Inferior parietal cortex (tissue), 1 donor: ENCODE measurements at regions not wholly inside any gene's neighbourhood (a gene's known extent, or its start where the extent isn't known, plus 50 kb on each side); places are given as distances from the start of the nearest gene placed in this dataset.

Experiments
- DNase-seq: peaks from one replicate; pipeline ENCODE4 v3.0.0-alpha.2; 2016; ENCODE audit errors: extremely low spot score

DNA sequence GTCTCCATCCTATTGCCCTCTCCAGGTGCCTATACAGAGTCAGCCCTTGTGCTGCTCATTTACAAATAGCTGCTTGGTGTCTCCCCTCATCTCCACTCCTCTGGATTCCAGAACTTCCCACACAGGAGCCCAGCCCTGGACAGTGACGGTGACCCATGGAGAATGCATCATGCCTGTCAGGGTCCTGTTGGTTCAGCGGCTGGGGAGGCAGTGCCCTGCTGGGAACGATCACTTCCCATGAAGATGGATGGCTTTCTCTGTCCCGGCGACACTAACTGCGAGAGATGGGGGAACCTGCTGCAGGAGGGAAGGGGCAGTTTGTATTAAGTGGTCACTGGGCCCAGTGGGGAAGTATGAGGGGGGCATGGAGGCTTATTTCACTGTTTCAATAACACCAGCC, 395.0 kb upstream of the TBX3 start:
- DNase-seq: no peak

DNA sequence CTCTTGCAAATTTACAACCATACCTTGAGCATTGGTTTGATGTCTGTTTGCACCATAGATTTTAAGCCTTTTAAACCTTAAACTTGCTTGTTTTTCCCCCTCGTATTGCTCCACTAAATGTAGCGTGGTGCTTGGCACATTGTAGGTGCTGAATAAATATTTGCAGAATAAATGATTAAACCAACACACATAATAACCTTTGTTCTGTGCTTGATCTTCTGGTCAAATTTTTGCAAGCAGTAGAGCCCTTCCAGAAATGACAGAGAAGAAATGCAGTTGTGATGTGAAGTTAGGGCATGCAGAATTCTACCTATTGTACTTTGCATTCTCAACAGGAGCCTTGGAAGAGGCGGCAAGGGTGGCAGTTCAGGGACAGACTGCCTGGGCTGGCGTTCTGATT, 394.4 kb upstream of the TBX3 start:
- DNase-seq: no peak

DNA sequence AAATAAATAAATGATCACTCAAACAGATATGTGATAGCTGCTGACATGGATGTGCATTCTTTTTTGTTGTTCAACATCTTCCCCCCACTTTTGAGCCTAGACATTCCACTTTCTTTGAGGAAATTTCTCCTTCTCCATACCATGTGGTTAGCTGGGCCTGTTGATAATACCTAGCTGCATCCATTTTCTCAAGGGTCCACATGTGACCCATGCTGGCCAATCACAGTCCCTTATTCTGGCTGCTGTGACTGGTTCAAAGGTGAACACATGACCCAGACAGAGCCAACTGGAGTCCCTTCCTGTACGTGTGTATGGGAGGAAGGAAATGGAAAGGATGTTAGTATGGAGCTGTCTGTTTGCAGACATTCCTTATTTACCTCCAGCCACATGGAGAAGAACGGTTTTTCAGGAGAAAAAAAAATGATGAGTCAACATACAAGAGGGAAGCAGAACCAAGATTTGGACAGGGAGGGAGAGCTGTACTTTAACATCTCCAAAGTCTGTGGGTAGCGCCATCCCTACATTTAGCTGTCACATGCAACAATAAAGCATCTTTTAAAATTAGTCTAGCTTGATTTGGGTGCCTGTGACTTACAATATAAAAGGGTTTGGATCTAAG, 391.7 kb upstream of the TBX3 start:
- DNase-seq: no peak

DNA sequence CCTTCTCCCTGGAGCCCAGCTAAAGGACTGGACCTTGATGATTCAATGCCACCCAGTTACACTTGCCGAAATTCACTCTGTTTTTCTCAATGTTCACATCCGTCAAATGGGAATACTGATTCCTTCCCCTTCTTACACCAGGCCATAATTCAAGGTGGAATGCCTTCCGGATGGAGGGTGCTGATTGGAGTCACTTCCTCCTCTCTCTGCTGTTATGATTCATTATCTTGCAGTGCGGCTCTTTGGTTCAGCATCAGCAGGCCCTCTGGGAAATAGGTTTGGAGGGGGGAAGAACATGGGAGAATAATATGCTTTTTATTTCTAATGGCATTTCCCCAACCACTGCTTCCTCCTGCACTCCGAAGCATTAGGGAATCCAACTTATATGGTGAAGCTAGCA, 390.6 kb upstream of the TBX3 start:
- DNase-seq: no peak

DNA sequence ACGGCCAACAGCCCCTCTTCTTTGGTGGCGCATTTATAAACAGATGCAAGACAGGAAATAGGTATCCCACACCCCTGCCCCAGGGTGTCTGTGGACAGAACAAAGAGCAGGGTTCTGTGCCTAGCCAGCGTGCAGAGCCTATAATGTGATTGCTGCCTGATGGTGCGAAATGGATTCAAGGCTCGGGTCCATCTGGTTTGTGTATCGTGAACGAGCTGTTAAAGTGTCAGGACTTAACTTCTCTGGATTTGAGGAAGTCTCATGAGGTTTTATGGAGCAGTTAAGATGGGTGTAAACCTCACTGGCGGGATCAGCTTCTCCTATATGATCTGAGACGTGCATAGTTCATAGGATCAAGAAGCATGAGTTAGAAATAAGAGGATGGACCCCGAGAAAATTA, 388.7 kb upstream of the TBX3 start:
- DNase-seq: no peak

DNA sequence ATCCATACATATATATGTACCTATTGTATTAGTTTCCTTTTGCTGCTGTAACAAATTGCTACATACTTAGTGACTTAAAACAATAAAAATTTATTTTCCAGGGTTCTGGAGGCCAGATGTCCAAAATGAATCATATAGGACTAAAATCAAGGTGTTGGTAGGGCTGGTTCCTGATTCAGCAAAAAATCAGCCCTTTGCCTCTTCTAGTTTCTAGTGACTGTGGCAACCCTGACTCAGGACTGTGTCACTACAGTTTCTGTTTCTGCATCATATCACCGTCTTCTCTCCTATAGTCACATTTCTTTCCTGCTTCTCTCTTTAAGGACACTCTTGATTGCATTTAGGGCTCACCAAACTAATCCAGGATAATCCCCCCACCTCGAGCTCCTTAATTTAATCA, 386.3 kb upstream of the TBX3 start:
- DNase-seq: no peak

DNA sequence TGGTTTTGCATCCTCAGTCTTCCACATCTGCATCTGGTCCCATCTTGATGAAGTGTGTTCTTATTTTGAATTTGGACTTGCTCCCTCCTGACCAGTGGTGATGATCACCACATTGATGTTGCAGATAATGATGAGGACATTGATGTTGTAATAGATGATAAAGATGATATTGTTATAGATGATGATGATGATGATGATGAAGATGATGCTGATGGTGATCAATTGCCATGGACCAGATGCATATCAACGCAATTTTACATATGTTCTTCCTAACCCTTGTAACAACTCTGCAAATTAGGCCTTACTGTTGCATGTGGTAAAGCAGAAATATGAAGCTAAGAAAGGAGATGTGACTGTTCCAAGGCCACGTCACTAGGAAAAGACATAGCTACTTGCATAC, 380.3 kb upstream of the TBX3 start:
- DNase-seq: no peak

DNA sequence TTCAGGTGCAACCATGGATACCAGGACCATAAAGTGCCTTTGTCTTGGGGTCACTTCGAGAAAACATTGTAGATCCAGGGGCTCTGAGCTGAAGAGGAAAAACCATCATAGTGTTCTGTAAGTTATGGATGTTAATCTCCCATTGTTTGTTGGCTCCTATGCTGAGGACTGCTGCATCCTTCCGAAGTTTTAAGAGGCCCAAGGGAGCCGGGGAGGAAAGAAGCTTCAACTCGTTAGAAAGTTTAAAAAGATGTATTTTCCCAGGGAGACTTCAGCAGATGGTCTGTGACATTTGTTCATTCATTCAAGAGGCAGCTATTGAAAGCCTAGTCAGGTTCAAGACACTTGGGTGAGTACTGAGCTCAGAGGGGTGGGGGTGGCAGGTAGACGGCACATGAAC, 378.8 kb upstream of the TBX3 start:
- DNase-seq: no peak

DNA sequence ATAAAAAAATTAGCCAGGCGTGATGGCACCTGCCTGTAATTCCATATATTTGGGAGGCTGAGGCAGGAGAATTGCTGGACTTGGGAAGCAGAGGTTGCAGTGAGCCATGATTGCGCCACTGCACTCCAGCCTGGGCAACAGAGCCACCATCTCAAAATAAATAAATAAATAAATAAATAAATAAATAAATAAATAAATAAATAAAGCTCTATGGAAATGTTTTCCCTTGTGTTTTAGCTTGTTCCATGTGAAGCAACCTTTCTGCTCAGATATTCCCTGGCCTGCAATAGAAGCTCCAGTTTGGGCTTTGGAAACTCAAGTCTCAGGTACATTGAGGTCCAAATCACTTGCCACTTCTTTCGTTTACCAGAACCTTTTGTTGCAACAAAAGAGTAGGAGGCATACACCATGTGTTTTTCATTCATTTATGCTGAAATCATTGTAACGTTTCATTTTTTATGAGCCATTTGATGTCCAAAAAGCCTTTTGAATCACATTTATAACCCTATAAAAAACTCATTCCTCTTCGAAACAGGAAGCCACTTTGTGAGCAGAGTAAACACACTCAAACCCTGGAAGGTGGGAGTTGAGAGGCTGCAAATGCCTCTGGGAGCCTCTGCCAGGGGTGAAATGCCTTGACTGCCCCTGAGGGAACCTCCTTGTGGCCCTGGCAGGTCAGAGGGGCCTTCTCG, 376.6 kb upstream of the TBX3 start:
- DNase-seq: no peak

DNA sequence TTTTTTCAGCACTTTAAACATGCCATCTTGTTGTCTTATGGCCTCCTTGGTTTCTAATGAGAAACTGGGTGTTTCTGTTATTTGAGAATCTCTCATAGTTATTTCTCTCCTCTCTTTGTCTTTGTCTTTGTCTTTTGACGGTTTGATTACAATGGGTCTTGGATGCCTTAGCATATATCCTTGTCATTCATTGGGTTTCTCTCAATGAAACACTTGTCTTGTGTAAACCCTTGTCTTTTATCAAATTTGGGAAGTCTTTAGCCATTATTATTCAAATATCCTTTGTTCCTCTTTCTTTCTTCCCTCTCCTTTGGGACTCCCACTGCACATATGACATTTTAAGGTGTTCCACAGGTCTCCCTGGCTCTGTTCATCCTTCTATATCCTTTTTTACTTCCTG, 373.5 kb upstream of the TBX3 start:
- DNase-seq: no peak

DNA sequence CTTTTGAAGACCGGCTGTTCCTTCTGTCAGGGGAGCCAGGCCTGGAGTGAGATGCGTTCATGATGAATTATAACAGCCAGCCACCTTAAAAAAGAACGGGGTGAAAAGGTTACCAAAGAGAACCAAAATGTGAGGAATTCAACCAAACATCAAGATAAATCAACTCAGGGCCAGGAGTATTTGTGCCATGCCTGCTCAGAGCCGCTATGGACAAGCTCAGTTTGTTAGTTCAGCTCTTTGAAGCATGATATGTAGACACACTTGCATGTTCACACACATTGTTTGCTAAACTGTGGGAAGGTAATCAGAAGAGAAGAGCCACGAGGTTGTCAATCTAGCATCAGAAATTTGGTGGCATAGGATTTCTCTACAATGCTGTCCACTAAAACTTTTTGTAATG, 367.4 kb upstream of the TBX3 start:
- DNase-seq: no peak

DNA sequence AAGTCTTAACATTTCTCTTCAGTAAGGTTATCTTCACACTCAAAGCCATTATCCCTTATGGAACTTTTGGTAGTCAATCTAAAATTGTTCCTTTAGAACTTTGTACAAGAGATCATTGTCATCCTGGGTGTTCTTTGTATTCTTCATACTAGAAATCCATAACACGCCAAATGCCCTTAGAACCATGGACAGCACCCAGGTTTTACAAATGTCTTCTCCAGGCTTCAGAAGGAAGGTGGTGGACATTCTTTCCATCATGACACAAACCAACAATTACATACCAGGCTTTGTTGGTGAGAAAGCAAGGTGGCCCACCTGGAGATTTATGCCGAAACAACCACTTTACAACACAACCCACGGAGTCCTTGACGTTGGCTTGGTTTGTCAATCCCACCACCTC, 365.6 kb upstream of the TBX3 start:
- DNase-seq: no peak

DNA sequence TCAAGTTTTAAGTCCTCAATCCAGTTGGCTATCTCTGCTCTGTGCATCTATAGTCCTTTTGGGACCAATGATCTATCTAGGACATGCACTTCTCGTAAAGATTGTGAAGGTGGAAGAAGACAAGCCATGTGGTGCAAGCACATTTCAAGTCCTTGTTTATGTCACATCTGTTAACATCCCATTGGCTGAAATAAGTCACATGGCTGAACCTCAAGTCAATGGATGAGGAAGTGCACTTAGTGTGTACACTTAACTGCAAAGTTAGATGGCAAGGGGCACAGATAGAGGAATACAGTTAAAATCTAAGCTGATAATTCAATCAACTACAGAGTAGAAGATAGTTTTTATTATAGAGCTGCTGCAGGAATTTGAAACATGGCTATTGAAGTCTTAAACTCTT, 362.8 kb upstream of the TBX3 start:
- no peak for DNase-seq

DNA sequence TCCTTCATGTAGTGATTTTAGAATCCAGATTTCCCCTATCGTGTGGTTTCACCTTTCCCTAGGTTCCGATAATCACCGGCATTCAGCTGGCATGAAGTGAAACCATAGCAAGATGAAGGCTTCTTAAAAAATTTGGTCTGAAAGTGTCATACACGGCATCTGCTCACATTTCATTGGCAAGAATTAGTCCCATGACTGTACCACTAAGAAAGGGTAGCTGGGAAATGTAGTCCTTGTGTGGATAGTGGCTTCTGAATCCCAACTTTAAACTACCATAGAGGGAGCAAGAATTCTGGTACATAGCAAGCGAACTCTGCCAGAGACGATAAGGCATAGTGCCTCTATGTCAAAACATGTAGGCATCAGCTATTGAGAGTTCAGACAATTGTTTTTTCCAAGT, 360.1 kb upstream of the TBX3 start:
- DNase-seq: no peak

DNA sequence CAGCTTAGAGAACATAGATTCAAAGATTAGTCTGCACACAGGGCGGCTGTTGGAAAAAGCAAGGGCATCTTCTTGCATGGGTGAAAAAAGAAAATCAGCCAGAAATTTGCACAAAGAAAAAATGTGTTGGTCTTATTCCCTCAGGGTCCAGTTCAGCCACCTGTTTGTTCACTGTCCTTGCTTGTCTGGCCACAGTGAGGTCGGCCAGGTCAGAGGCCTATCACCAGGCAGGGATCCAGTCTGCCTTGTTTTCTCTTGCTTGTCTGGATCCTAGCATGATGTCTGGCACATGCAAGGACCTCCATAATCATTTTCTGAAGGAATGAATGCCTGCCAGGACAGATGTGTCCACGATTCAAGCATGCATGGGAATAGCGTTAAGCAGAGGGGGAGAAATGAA, 359.1 kb upstream of the TBX3 start:
- no peak for DNase-seq

DNA sequence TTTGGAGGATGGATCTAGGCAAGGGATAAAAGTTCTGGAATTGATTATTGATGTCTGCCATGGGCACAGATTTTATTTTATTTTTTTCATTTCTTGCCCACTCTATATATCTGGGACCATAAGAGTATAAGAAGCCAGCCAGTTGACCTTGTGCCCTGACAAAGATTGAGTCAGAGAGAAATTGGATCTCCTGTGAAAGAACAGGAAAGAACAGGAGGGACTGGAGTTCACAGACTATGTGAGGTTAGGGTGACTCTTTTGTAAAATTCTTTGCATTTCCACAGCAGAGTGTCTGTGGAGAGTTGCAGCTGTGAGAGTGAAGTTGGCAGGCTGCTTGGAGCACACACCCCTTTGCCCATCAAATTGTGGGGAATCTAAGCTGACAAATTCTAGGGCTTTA, 358.4 kb upstream of the TBX3 start:
- no peak for DNase-seq

DNA sequence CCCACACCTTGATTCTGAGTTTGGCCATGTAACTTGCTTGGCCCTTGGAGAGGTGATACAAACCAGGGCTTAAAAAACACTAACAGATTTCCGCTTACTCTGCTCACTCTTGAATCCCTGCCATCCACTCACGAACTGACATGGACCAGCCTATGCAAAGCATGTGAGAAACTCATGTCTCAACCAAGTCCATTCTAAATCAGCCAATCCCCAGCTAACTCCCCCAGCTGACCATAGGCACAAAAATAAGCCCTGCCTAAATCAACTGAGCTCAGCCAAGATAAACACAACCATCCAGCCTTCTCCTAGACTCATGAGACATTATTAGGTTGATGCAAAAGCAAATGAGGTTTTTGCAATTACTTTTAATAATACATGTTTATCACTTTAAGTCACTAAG, 353.9 kb upstream of the TBX3 start:
- DNase-seq: no peak

DNA sequence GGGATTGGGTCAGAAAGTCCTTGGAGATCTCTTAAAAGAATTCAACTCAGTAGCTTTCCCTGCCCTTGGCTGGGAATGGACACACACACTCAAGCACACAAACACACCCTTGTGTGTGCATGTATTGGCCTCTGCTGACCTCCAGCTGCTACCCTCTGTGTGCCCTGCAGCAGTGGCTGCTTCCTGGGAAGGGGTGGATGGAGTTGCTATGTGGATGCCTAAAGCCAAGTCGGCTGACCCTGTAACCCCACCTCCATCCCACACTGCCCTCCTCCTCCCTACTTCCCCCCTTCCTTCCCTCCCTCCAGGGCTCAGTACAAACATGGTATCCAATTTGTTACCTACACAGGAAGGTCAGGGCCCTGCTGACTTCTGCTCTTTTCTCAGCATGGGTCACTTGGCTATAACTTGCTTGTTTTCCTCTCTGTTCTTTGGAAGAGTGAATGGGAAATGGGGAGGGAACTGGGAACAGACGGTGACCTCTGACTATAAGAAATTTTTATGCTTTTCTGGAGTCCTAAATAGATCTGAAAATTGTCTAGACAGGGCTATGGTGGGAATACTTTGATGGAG, 351.6 kb upstream of the TBX3 start:
- no peak for DNase-seq

DNA sequence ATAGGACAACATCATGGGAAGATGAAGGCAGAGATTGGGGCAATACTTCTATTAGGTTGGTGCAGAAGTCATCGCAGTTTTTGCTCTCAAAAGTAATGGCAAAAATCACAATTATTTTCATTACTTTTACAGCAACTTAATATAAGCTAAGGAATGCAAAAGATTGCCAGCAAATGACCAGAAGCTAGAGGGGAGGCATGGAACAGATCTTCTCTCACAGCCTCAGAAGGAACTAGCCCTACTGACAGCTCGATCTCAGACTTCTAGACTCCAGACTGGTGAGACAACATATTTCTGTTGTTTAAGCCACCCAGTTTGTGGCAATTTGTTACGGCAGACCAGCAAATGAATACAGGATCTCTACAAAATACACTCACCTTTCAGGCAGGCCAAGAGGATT, 348.5 kb upstream of the TBX3 start:
- no peak for DNase-seq

DNA sequence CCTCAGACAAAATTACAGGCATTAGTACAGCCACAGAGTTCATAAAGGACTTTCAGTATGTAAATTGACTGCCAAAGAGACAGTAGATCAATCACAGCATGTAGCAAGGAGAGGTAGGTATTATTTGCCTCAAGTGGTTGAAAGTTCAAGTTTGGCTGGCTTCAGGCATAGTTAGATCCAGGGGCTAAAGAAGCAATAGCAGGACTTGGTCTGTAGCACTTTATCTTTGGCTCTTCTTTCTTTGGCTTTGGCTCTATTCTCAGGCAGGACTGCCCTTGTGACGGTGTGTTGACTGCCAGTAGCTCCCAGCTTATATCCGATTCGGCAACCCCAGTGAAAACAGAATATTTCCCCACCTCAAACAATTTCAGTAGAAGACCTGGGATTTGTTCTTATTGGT, 346.0 kb upstream of the TBX3 start:
- no peak for DNase-seq

DNA sequence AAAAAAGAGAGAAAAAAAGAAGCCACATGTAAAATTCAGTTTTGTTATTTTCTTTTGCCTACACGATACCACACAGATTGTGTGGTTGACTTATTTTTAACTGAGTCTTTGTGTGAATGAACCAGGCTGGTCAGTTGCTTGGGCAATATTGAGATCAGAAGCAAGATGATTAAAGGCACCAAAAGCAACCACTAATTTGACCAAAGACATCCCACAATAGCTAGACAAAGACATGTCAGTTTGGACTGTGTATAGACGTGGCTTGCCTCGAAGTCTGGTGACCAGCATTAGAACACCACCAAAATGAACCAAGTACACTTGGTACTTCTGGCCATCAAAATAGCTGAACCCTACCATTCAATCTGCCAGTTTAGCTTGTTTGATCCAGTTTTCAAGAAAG, 340.6 kb upstream of the TBX3 start:
- DNase-seq: no peak

DNA sequence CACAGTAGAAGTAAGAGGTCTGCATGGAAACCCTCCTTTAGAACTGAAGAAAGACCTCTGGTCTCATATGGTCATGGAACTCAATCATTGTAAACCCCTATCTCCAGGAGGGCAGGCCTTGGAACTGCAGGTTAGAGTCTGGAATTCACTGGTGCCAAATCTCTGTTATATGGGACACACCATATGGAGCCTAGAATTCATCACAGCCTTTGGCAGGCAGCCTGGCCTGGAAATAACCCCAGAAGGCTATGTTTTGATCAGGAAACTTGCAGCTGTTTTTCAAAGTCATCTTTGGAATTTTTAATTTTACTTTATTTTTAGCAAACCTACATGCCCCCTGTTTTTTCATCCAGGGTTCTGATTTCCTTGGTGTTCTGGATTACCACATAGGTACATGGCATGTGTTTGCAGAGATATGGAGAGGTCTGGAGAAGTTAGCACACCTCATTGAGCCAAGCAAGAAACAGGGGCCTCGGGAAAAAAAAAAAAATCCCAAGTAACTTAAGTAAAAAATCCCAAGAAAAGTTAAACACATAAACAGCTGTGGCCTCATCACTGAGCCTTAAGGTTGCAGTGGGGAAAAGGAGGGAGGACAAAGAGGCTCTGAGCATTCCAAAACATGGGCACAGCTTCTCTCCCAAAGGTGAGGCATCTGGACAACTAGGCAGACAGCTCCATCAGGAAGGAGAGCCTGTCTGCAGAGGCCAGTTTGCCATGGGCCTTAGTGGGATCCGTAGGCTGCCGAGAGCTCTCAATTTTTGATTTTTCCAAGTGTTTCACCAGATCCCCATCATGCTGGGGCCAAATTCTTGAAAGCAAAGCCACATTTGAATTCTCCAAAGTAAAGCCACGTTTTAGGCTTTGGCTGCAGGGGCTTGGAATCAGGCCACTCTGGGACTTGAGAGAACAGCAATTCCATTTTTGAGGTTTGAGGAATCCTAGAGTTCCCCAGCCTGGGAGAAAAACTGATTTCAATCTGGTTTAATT, 339.6 kb upstream of the TBX3 start:
- DNase-seq: no peak

DNA sequence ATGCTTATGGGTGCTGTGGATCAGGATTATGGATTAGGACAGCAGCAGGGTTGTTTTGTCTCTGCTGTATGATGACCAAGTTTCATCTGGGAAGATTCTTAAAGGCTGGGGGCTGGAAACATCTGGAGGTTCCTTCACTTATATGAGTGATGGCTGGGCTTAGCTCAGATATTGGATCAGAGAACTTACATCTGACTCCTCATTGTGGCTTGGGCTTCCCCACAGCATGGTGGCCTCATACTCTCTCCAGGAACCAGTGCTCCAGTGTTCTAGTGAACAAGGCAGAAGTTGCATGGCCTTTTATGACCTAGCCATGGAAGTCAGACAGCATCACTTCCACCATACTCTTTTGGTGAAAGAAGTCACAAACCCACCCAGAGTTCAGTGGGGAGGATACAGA, 336.1 kb upstream of the TBX3 start:
- DNase-seq: no peak
